Erythroblast (primary cell): ENCODE measurements at regions not wholly inside any gene's neighbourhood (a gene's known extent, or its start where the extent isn't known, plus 50 kb on each side); places are given as distances from the start of the nearest gene placed in this dataset.

ENCODE experiments used
- GATA1 ChIP-seq: IDR thresholded peaks from 2 replicates; pipeline ENCODE4 v1.6.1; 2011; ENCODE audit warnings: low read depth, mild to moderate bottlenecking, control low read depth, low read length, moderate library complexity
- POLR2A ChIP-seq: IDR thresholded peaks from 2 replicates; pipeline ENCODE4 v1.6.1; 2011; ENCODE audit warnings: mild to moderate bottlenecking, low read length

DNA sequence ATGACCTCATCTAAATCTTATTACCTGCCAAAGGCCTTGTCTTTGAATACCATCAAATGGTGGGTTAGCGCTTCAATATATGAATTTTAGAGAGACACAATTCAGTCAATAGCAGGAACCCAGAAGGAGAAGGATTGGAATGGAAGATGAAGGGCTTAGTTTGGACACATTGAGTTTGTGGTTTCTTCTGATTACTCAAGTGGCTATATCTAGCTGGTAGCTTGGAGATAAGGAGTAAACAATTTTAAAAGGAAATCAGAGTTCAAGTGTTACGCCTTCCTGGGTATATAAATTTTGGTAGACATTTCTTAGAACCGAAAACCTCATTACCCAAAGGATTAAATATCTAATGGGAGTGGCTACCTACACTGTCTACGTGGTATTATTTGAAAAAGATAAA, 80.2 kb downstream of the RGS2 start:
- TF ChIP-seq POLR2A (no peak), GATA1 (no peak)
